MM.1S (cell line): ENCODE measurements at regions not wholly inside any gene's neighbourhood (a gene's known extent, or its start where the extent isn't known, plus 50 kb on each side); places are given as distances from the start of the nearest gene placed in this dataset.

Experiments used
- DNase-seq: peaks from one replicate; pipeline ENCODE4 v3.0.0-alpha.2; 2015
- H2AFZ ChIP-seq: fragments of 300-600 bp; sonication (generic); 2 replicates; pipeline ENCODE4 v1.6.0; 2016; ENCODE audit warnings: antibody characterized with exemption, low read length
- H3F3A ChIP-seq: fragments of 300-600 bp; sonication (generic); 2 replicates; pipeline ENCODE4 v1.6.1; 2016; ENCODE audit warnings: mild to moderate bottlenecking, antibody characterized with exemption, low read length, moderate library complexity, mixed read lengths; ENCODE audit not compliant: insufficient read depth
- H3K27ac ChIP-seq: fragments of 300-600 bp; sonication (generic); 2 replicates; pipeline ENCODE4 v1.5.1; 2016; ENCODE audit warnings: mild to moderate bottlenecking, low read length
- H3K27me3 ChIP-seq: fragments of 300-600 bp; sonication (generic); replicated peaks from 2 replicates; pipeline ENCODE4 v1.6.0; 2016; ENCODE audit warnings: low read length; ENCODE audit not compliant: insufficient read depth
- H3K36me3 ChIP-seq: fragments of 300-600 bp; sonication (generic); replicated peaks from 2 replicates; pipeline ENCODE4 v1.6.1; 2016; ENCODE audit warnings: mild to moderate bottlenecking, low read length, mixed read lengths; ENCODE audit not compliant: insufficient read depth
- H3K4me1 ChIP-seq: fragments of 300-600 bp; sonication (generic); 2 replicates; pipeline ENCODE4 v1.6.1; 2016; ENCODE audit warnings: low read length, mixed read lengths
- H3K4me2 ChIP-seq: fragments of 300-600 bp; sonication (generic); 2 replicates; pipeline ENCODE4 v1.6.0; 2016; ENCODE audit warnings: low read depth, low read length
- H3K4me3 ChIP-seq: fragments of 300-600 bp; sonication (generic); 2 replicates; pipeline ENCODE4 v1.5.1; 2016; ENCODE audit warnings: low read length, mixed read lengths
- H3K79me2 ChIP-seq: fragments of 300-600 bp; sonication (generic); 2 replicates; pipeline ENCODE4 v1.6.1; 2016; ENCODE audit warnings: mixed run types, low read length, mixed read lengths
- H3K9ac ChIP-seq: fragments of 300-600 bp; sonication (generic); 2 replicates; pipeline ENCODE4 v1.6.1; 2016; ENCODE audit warnings: low read length, mixed read lengths
- H3K9me2 ChIP-seq: fragments of 300-600 bp; sonication (generic); replicated peaks from 2 replicates; pipeline ENCODE4 v1.6.1; 2016; ENCODE audit warnings: mild to moderate bottlenecking, low read length, mixed read lengths; ENCODE audit not compliant: insufficient read depth
- H3K9me3 ChIP-seq: fragments of 300-600 bp; sonication (generic); replicated peaks from 2 replicates; pipeline ENCODE4 v1.6.1; 2016; ENCODE audit warnings: mild to moderate bottlenecking, low read length, mixed read lengths; ENCODE audit not compliant: insufficient read depth
- H4K20me1 ChIP-seq: fragments of 300-600 bp; sonication (generic); 2 replicates; pipeline ENCODE4 v1.6.1; 2016; ENCODE audit warnings: mild to moderate bottlenecking, low read length, moderate library complexity, mixed read lengths; ENCODE audit not compliant: insufficient read depth
- CTCF ChIP-seq: fragments of 300-600 bp; sonication (generic); IDR thresholded peaks from 2 replicates; pipeline ENCODE4 v1.5.1; 2016; ENCODE audit warnings: antibody characterized with exemption, low read length, mixed read lengths
- EZH2 ChIP-seq: fragments of 300-600 bp; sonication (generic); optimal IDR thresholded peaks from 2 replicates; pipeline ENCODE3; 2017; ENCODE audit warnings: low read depth, mild to moderate bottlenecking, antibody characterized with exemption, low read length, mixed read lengths
- EZH2phosphoT487 ChIP-seq: fragments of 300-600 bp; sonication (generic); IDR thresholded peaks from 2 replicates; pipeline ENCODE4 v1.6.1; 2018; ENCODE audit warnings: antibody characterized with exemption, low read length

- Histone ChIP-seq H4K20me1 (no peaks in the 10 kb centered on the region), H3K9me2 (no peaks in the 10 kb centered on the region), H3K9me3 (no peaks in the 10 kb centered on the region), H3K9ac (no peak overlapping the region), H3K36me3 (no peaks in the 10 kb centered on the region), H3K27ac (no peak overlapping the region), H3F3A (0 out of 2 replicates have a peak, but pooled peaks cover 5% of the 10 kb centered on the region), H3K27me3 (no peaks in the 10 kb centered on the region), H2AFZ (no peak overlapping the region), H3K4me2 (no peak overlapping the region), H3K4me3 (no peak overlapping the region), H3K79me2 (no peaks in the 10 kb centered on the region), H3K4me1 (no peaks in the 10 kb centered on the region)
- no peak for TF ChIP-seq EZH2
- no peak for TF ChIP-seq CTCF
- TF ChIP-seq EZH2phosphoT487: no peak
- DNase-seq: no peak
Measured at GRCh38 chr12:116675339-116676107, 62.3 kb downstream of the SPRING1 start.

- Histone ChIP-seq H3K27ac (no peak overlapping the region), H3F3A (0 out of 2 replicates have a peak, but pooled peaks cover 5% of the 10 kb centered on the region)
Measured at GRCh38 chr12:116674643-116675183, 63.2 kb downstream of the SPRING1 start.

GRCh38 chr12:116673681-116674111 lies 64.2 kb downstream of the SPRING1 start:
- TF ChIP-seq CTCF (peak; percentile 14; the same call in 1 of the 2 replicates), EZH2 (no peak)
- Histone ChIP-seq H3K9ac (no peak overlapping the region), H3K4me2 (no peak overlapping the region), H3K79me2 (no peaks in the 10 kb centered on the region), H3K9me3 (no peaks in the 10 kb centered on the region), H4K20me1 (no peaks in the 10 kb centered on the region), H3F3A (0 out of 2 replicates have a peak, but pooled peaks cover 5% of the 10 kb centered on the region), H3K27me3 (no peaks in the 10 kb centered on the region), H3K36me3 (no peaks in the 10 kb centered on the region), H2AFZ (no peak overlapping the region), H3K4me1 (no peaks in the 10 kb centered on the region), H3K27ac (no peak overlapping the region), H3K9me2 (no peaks in the 10 kb centered on the region), H3K4me3 (no peak overlapping the region)
- no peak for DNase-seq

More at GRCh38 chr12:116674643-116675183, 63.2 kb downstream of the SPRING1 start:
- H3K9me3 ChIP-seq: no peaks in the 10 kb centered on the region
- no peak overlapping the region for H3K4me3 ChIP-seq
- H3K4me2 ChIP-seq: no peak overlapping the region
- no peak overlapping the region for H3K9ac ChIP-seq
- H3K9me2 ChIP-seq: no peaks in the 10 kb centered on the region
- H3K27me3 ChIP-seq: no peaks in the 10 kb centered on the region
- no peaks in the 10 kb centered on the region for H3K36me3 ChIP-seq
- TF ChIP-seq EZH2phosphoT487 (no peak), CTCF (no peak), EZH2 (no peak)
- no peak overlapping the region for H2AFZ ChIP-seq
- H3K79me2 ChIP-seq: no peaks in the 10 kb centered on the region
- H3K4me1 ChIP-seq: no peaks in the 10 kb centered on the region
- DNase-seq: no peak
- H4K20me1 ChIP-seq: no peaks in the 10 kb centered on the region
